IPS-18a (cell line): ENCODE measurements at regions not wholly inside any gene's neighbourhood (a gene's known extent, or its start where the extent isn't known, plus 50 kb on each side); places are given as distances from the start of the nearest gene placed in this dataset.

Source experiments
- H3K27ac ChIP-seq: one replicate; pipeline ENCODE4 v1.5.1; 2013; ENCODE audit warnings: low read length
- H3K27me3 ChIP-seq: one replicate; pipeline ENCODE4 v1.6.1; 2013; ENCODE audit warnings: mild to moderate bottlenecking, low read length; ENCODE audit not compliant: control insufficient read depth, insufficient read depth
- H3K36me3 ChIP-seq: one replicate; pipeline ENCODE4 v1.6.1; 2013; ENCODE audit warnings: low read depth, low read length; ENCODE audit not compliant: control insufficient read depth
- H3K4me1 ChIP-seq: one replicate; pipeline ENCODE4 v1.6.1; 2013; ENCODE audit warnings: low read depth, low read length; ENCODE audit not compliant: control insufficient read depth
- H3K4me3 ChIP-seq: one replicate; pipeline ENCODE4 v1.5.1; 2013; ENCODE audit warnings: low read length
- H3K9ac ChIP-seq: one replicate; pipeline ENCODE4 v1.6.1; 2013; ENCODE audit warnings: mild to moderate bottlenecking, low read length, moderate library complexity
- H3K9me3 ChIP-seq: one replicate; pipeline ENCODE4 v1.6.1; 2013; ENCODE audit warnings: low read depth, low read length; ENCODE audit not compliant: control insufficient read depth

DNA sequence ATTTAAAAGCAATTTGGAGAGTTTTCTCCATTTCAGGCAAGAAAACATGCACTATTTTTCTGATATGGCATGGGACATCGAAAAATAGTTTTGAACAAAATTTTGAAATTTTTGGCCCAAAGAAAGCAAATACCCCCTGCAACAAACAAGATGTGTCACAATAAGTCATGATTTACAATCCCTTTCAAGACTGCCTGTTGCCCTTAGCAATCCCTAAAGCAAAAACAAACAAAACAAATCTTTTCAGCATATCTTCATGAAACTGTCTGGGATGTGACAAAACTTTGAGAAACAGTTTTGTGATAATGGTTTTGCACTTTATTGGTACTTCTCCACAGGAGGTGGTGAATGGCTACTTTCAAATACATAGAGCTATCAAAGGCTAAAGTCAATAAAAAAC lies 1888.7 kb upstream of the PIK3C3 start:
- Histone ChIP-seq H3K27ac (no peak overlapping the region), H3K4me1 (no peaks in the 10 kb centered on the region), H3K9me3 (no peaks in the 10 kb centered on the region), H3K36me3 (no peaks in the 10 kb centered on the region), H3K27me3 (no peaks in the 10 kb centered on the region), H3K4me3 (no peak overlapping the region), H3K9ac (no peak overlapping the region)

DNA sequence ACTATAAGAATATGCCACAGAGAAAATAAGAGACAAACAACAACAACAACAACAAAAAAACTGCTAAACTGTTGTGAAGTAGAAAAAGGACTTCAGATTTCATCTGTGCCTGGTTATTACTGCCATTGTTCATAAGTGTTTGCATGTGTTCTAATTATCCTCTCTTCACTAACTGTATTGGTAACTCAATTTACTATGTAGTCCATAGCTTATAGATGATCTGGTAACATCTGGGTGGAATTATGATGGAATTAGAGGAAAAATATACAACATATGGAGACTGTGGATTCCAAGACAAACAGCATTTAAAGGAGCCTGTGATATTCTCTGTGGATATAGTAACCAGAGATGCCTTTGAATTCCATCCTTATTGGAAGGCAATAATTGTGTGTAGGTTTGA lies 1891.5 kb upstream of the PIK3C3 start:
- Histone ChIP-seq H3K9ac (no peak overlapping the region), H3K36me3 (no peaks in the 10 kb centered on the region), H3K9me3 (no peaks in the 10 kb centered on the region), H3K4me1 (no peaks in the 10 kb centered on the region), H3K4me3 (no peak overlapping the region), H3K27ac (no peak overlapping the region), H3K27me3 (no peaks in the 10 kb centered on the region)

DNA sequence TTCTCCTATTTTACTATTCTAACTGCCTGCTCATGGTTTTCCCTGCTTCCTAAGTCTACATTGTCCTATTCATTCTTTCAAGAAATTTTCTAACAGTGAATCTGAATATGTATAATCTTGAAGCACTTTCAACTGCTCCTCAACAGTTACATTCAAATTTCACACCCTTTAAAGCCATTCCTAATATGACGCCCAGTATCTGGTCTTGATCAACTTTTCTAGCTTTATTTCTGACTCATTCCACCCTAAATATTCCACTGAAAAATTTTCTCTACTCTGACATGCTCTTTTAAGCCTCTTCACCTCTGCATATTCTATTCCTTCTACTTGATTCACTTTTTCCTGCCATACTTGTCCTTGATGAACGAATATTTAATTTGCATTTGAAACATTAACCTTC lies 1893.9 kb upstream of the PIK3C3 start:
- Histone ChIP-seq H3K4me3 (no peak overlapping the region), H3K27me3 (no peaks in the 10 kb centered on the region), H3K4me1 (no peaks in the 10 kb centered on the region), H3K27ac (no peak overlapping the region), H3K36me3 (no peaks in the 10 kb centered on the region), H3K9ac (no peak overlapping the region), H3K9me3 (no peaks in the 10 kb centered on the region)

DNA sequence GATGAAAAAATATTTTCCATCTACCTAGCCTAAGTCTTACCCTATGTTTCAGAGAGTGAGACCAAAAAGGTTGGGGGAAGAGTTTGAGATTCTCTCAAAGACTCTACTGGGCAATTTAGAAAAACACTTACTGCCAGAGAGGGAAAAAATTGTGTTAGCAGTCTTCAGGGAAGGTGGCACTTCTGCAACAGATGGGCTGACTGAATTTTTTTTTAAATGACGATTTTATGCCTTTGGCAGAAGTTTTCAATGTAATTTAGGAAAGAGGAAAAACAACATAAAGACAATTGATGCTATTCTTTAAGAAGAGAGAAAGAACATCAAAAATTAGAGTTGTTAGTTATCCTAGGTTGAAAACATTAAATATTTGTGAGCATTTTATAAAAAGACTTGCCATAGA lies 1894.5 kb upstream of the PIK3C3 start:
- Histone ChIP-seq H3K4me3 (no peak overlapping the region), H3K36me3 (no peaks in the 10 kb centered on the region), H3K27me3 (no peaks in the 10 kb centered on the region), H3K4me1 (no peaks in the 10 kb centered on the region), H3K9ac (no peak overlapping the region), H3K27ac (no peak overlapping the region), H3K9me3 (no peaks in the 10 kb centered on the region)

DNA sequence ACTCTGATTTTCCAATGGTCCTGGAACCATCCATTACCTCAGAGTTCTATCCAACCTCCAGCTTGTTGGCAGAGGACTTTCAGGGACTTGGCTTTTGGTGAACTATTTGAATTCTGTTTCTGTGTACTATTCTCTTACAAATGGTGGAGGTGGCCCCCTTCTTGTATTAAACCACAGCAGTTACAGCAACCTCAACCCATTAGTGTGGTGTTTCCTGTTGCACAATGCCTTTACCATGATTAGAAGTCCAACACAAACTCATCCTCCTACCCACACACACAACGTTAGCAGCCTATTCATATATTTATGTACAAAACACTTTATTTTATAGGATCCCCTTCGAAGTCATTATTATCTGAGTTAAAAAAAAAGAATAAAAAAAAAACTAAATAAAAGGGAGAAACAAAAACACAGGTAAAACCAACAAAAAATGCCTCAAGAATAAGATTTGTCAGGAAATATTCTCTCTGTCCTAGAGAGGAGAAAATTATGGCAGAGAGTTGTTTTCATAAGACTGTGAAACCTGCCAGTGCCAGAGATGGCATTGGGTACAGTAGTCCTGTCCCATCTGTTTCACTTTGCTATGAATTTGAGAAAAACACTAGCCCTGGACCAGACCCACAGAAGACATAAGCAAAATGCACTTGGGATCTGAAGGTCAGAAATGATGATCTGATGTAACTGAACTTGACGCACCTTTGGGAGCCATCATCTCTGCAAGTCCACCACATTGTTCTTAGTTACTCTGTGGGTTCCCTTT lies 1896.0 kb upstream of the PIK3C3 start:
- Histone ChIP-seq H3K27ac (no peak overlapping the region), H3K27me3 (no peaks in the 10 kb centered on the region), H3K9me3 (no peaks in the 10 kb centered on the region), H3K36me3 (no peaks in the 10 kb centered on the region), H3K9ac (no peak overlapping the region), H3K4me1 (no peaks in the 10 kb centered on the region), H3K4me3 (no peak overlapping the region)

DNA sequence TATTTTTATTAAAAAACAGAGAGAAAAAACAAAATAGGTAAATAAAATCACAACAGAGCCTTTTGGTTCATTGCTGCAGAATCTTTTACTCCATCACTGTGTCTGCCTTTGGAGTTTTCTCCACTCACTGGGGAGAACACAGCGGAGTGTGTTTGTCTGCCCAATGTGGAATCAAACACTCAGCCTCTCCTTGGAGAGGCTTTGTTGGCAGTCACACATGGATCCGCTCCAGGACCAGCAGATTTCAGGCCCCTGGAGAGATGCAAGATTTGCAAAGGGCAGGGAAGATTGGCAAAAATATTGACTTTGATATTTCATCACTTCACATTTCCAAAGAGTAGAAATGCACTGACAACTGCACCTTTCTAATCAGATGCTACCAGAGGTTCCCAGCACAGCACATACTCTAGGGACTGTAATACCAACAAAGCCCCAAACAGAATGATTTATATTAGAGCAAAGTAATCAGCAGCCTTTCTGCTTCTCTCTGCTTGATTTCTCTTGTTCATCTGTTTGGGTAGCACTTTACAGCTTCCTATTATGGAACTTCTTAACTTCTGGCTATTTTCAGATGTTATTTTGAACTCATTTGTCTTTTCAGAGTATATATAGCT lies 1898.8 kb upstream of the PIK3C3 start:
- no peak overlapping the region for H3K27ac ChIP-seq
- H3K9ac ChIP-seq = no peak overlapping the region
- H3K27me3 ChIP-seq = no peaks in the 10 kb centered on the region
- H3K4me3 ChIP-seq = no peak overlapping the region
- no peaks in the 10 kb centered on the region for H3K4me1 ChIP-seq
- no peaks in the 10 kb centered on the region for H3K9me3 ChIP-seq
- no peaks in the 10 kb centered on the region for H3K36me3 ChIP-seq

DNA sequence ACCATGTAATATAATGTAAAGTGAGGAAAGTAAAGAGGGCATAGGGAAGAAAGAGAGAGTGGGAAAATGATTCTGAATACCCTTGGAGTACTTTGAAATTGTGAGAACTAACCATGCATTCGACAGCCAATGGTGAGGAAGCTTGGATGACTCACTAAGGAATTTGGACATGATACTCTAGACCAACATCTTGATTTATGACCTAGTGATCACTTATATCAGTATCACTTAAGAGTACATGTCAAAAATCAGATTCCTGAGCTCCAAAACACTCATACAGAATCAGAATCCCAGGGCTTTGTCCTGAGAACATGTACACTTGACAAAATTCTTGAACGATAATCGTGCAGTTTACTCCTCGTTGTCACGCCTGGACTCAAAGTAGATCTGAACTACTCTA lies 1899.8 kb upstream of the PIK3C3 start:
- no peak overlapping the region for H3K27ac ChIP-seq
- H3K4me1 ChIP-seq = no peaks in the 10 kb centered on the region
- no peaks in the 10 kb centered on the region for H3K9me3 ChIP-seq
- H3K4me3 ChIP-seq = no peak overlapping the region
- H3K27me3 ChIP-seq = no peaks in the 10 kb centered on the region
- no peaks in the 10 kb centered on the region for H3K36me3 ChIP-seq
- no peak overlapping the region for H3K9ac ChIP-seq

DNA sequence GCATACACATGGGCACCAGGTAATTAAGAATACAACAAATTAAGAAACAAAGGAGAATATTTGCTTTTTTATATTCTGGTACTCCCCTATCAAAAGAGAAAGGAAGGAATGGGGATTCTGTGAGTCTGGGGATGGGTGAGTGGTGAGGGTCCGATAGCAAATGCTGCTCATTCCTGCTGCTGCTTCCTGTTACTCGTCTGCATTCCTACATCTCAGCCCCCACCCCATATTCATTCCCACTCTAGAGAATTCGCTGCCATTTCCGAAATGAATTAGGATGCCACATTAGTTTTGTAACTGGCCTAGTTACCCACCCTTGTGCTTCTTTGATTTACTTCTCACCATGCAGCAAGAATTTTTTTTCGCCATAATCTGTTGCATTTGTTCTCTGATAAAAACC lies 1905.3 kb upstream of the PIK3C3 start:
- Histone ChIP-seq H3K4me1 (no peaks in the 10 kb centered on the region), H3K27me3 (no peaks in the 10 kb centered on the region), H3K36me3 (no peaks in the 10 kb centered on the region), H3K9ac (no peak overlapping the region), H3K27ac (no peak overlapping the region), H3K4me3 (no peak overlapping the region), H3K9me3 (no peaks in the 10 kb centered on the region)

DNA sequence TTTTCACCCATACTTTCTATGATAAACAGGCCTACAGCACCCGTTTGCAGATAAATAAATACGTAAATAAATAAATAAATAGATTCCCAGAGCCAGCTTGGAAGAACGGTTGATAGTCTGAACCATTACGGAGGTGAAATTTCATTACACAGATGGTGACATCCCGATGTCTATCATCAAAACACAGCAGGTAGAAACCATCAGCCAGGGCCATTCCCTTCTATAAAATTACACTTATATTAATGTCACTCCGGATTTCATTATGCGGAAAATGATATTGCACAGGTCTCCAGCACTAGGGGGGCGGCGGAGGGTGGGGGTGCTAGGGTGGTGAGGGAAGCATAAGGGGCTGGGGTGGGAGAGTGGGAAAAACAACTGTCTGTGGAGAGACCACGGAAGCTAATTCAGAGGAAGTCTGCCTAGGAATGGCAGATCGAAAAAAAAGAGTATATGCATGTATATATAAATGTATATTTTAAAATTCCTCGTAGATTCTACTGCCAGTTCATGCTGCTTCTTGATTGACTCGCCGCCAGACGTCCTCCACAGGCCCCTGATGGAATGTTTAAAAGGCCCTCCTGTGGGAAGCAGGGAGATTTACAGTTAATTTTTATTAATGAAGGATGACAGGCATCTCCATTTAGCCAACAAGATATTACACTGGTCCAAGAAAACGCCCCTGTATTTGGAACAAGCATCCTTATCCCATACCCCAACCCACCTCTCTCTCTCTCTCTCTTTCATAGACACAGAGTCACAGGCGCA lies 1906.0 kb upstream of the PIK3C3 start:
- H3K27me3 ChIP-seq = no peaks in the 10 kb centered on the region
- no peaks in the 10 kb centered on the region for H3K36me3 ChIP-seq
- no peak overlapping the region for H3K27ac ChIP-seq
- no peak overlapping the region for H3K9ac ChIP-seq
- H3K4me1 ChIP-seq = no peaks in the 10 kb centered on the region
- H3K9me3 ChIP-seq = no peaks in the 10 kb centered on the region
- H3K4me3 ChIP-seq = no peak overlapping the region

DNA sequence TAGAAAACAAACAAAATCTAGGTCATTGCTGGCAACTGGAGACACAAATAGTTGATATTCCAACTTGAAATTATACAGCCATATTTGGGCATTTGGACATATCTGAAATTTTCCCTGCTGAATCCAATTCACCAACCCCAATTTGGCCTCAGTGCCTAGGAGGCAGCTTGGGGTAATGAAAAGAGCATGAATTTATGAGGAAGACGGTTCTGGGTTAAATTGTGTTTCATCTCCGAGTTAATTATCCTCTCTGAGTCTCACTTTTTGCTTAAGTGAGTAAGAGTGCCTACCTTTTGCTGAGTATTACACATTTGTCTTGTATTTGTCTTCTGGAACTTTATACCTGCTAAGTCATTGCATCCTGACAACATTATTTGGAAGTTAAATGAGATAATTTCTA lies 1906.8 kb upstream of the PIK3C3 start:
- H3K36me3 ChIP-seq = no peaks in the 10 kb centered on the region

DNA sequence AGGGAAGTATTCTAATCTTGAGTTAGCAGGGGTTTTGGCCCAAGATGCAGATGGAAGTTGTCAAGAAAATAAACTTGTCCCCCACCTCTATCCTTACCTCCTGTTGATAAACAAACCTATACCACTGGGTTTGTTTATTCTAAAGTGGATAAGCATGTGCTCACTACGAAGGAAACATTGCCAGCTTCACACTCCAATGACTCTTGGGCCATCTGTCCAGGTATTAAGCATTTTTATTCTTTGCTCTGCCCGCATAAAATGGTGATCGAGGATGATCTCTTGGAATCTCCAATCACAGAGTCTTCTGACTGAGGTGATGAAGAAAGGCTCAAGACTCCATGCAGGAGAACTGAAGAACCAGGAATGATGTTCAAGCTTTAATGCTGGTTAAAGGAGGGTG lies 1908.4 kb upstream of the PIK3C3 start:
- Histone ChIP-seq H3K4me3 (no peak overlapping the region), H3K27ac (no peak overlapping the region), H3K36me3 (no peaks in the 10 kb centered on the region), H3K27me3 (no peaks in the 10 kb centered on the region), H3K9ac (no peak overlapping the region), H3K4me1 (peaks cover 8% of the 10 kb centered on the region), H3K9me3 (no peaks in the 10 kb centered on the region)

More for the DNA sequence above, 1906.8 kb upstream of the PIK3C3 start:
- H3K4me1 ChIP-seq = no peaks in the 10 kb centered on the region
- H3K27ac ChIP-seq = no peak overlapping the region
- H3K27me3 ChIP-seq = no peaks in the 10 kb centered on the region
- no peak overlapping the region for H3K4me3 ChIP-seq
- no peaks in the 10 kb centered on the region for H3K9me3 ChIP-seq
- no peak overlapping the region for H3K9ac ChIP-seq
